ENCODE measurements at regions not wholly inside any gene's neighbourhood (a gene's known extent, or its start where the extent isn't known, plus 50 kb on each side); places are given as distances from the start of the nearest gene placed in this dataset.

GRCh38 chr3:124282751-124283651 is 291.1 kb upstream of the ROPN1 start:
- Mint-ChIP-seq H3K9me3 (no peaks in the 10 kb centered on the region), H3K27ac (no peak overlapping the region), H3K4me3 (no peak overlapping the region), H3K36me3 (peaks cover 4% of the 10 kb centered on the region), H3K4me1 (ENCODE audit: unreplicated experiment) (peaks cover 8% of the 10 kb centered on the region), H3K27me3 (peaks cover 17% of the 10 kb centered on the region)
- no peak for DNase-seq (ENCODE audit: extremely low spot score, unreplicated experiment)
- no peak for TF ChIP-seq CTCF (conservative IDR thresholded peaks at IDR 0.05)

GRCh38 chr3:124283652-124284023 is 291.7 kb upstream of the ROPN1 start:
- DNase-seq (ENCODE audit: extremely low spot score, unreplicated experiment) = no peak
- TF ChIP-seq CTCF (conservative IDR thresholded peaks at IDR 0.05) = no peak
- H3K27ac Mint-ChIP-seq = no peak overlapping the region
- peaks cover 6% of the 10 kb centered on the region for H3K4me1 Mint-ChIP-seq (ENCODE audit: unreplicated experiment)
- no peaks in the 10 kb centered on the region for H3K9me3 Mint-ChIP-seq
- peaks cover 17% of the 10 kb centered on the region for H3K27me3 Mint-ChIP-seq
- no peak overlapping the region for H3K4me3 Mint-ChIP-seq
- peaks cover 7% of the 10 kb centered on the region for H3K36me3 Mint-ChIP-seq

- H3K27me3 Mint-ChIP-seq = peaks cover 10% of the 10 kb centered on the region
- H3K4me1 Mint-ChIP-seq (ENCODE audit: unreplicated experiment) = peaks cover 30% of the 10 kb centered on the region
- peaks cover 7% of the 10 kb centered on the region for H3K36me3 Mint-ChIP-seq
- no peak for DNase-seq (ENCODE audit: extremely low spot score, unreplicated experiment)
- no peak for TF ChIP-seq CTCF (conservative IDR thresholded peaks at IDR 0.05)
- H3K9me3 Mint-ChIP-seq = no peaks in the 10 kb centered on the region
- H3K27ac Mint-ChIP-seq = no peak overlapping the region
- no peak overlapping the region for H3K4me3 Mint-ChIP-seq
Measured at GRCh38 chr3:124288996-124289395, 297.1 kb upstream of the ROPN1 start.

GRCh38 chr3:124291008-124291407 is 299.1 kb upstream of the ROPN1 start:
- Mint-ChIP-seq H3K4me1 (ENCODE audit: unreplicated experiment) (peaks cover 30% of the 10 kb centered on the region), H3K9me3 (no peaks in the 10 kb centered on the region), H3K27me3 (peaks cover 8% of the 10 kb centered on the region), H3K27ac (no peak overlapping the region), H3K36me3 (peaks cover 9% of the 10 kb centered on the region), H3K4me3 (no peak overlapping the region)
- no peak for DNase-seq (ENCODE audit: extremely low spot score, unreplicated experiment)
- TF ChIP-seq CTCF (conservative IDR thresholded peaks at IDR 0.05) = no peak

- H3K4me1 Mint-ChIP-seq (ENCODE audit: unreplicated experiment) = peaks cover 36% of the 10 kb centered on the region
- H3K27ac Mint-ChIP-seq = peak overlapping the region; percentile 12
- H3K9me3 Mint-ChIP-seq = no peaks in the 10 kb centered on the region
- no peak for TF ChIP-seq CTCF (conservative IDR thresholded peaks at IDR 0.05)
- H3K27me3 Mint-ChIP-seq = peaks cover 15% of the 10 kb centered on the region
- DNase-seq (ENCODE audit: extremely low spot score, unreplicated experiment) = no peak
- H3K4me3 Mint-ChIP-seq = no peak overlapping the region
- peaks cover 9% of the 10 kb centered on the region for H3K36me3 Mint-ChIP-seq
Measured at GRCh38 chr3:124292329-124292728, 300.4 kb upstream of the ROPN1 start.
